H1 (cell line): ENCODE measurements at regions not wholly inside any gene's neighbourhood (a gene's known extent, or its start where the extent isn't known, plus 50 kb on each side); places are given as distances from the start of the nearest gene placed in this dataset.

Source experiments
- ASH2L ChIP-seq: fragments of 200-600, 300-600 bp; sonication (generic); IDR thresholded peaks from one replicate; pipeline ENCODE4 v1.7.1; 2017; ENCODE audit warnings: low read length
- ATF2 ChIP-seq: IDR thresholded peaks from 2 replicates; pipeline ENCODE4 v1.6.1; 2012; ENCODE audit warnings: low read length, inconsistent platforms
- CBX8 ChIP-seq: fragments of 300-800, 300-1000 bp; sonication (generic); IDR thresholded peaks from 2 replicates; pipeline ENCODE4 v1.7.1; 2016; ENCODE audit warnings: low read depth, low read length, borderline replicate concordance
- CHD2 ChIP-seq: IDR thresholded peaks from 2 replicates; pipeline ENCODE4 v1.6.1; 2012; ENCODE audit warnings: low read length, improper control_type of control experiment
- CTCF ChIP-seq, 3 experiments: IDR thresholded peaks; 1 replicate in 2 of 3; 2 replicates in 1 of 3; pipeline versions ENCODE4 v1.5.1 to v1.6.1; 2011; ENCODE audit warnings: low read length in 3 of 3, mild to moderate bottlenecking in 3 of 3, inconsistent platforms in 2 of 3, low read depth in 1 of 3, moderate library complexity in 1 of 3; ENCODE audit not compliant: insufficient read depth in 1 of 3; ENCODE audit errors: control extremely low read depth in 1 of 3
- EGR1 ChIP-seq: IDR thresholded peaks from 2 replicates; pipeline ENCODE4 v1.6.1; 2011; ENCODE audit warnings: low read depth, low read length, borderline replicate concordance
- GABPA ChIP-seq: IDR thresholded peaks from 2 replicates; pipeline ENCODE4 v1.6.1; 2011; ENCODE audit warnings: mild to moderate bottlenecking, low read length, moderate library complexity, borderline replicate concordance; ENCODE audit not compliant: insufficient read depth
- JUND ChIP-seq: IDR thresholded peaks from 2 replicates; pipeline ENCODE4 v1.6.1; 2011; ENCODE audit warnings: mild to moderate bottlenecking, improper control_type of control experiment, low read length
- MAX ChIP-seq: IDR thresholded peaks from 2 replicates; pipeline ENCODE4 v1.6.1; 2012; ENCODE audit warnings: inconsistent platforms
- RAD21 ChIP-seq, 2 experiments: IDR thresholded peaks in 1 of 2; conservative IDR thresholded peaks in 1 of 2; 2 replicates each; pipeline ENCODE4 v1.6.1; 2011; ENCODE audit warnings: low read depth in 2 of 2, low read length in 2 of 2, improper control_type of control experiment in 1 of 2, inconsistent platforms in 1 of 2, mild to moderate bottlenecking in 1 of 2, moderate library complexity in 1 of 2
- RNF2 ChIP-seq: fragments of 200-900, 300-1000 bp; sonication (generic); IDR thresholded peaks from 2 replicates; pipeline ENCODE4 v1.7.1; 2016; ENCODE audit warnings: borderline replicate concordance, low read depth, mild to moderate bottlenecking, antibody characterized with exemption, low read length; ENCODE audit not compliant: poor library complexity, severe bottlenecking; ENCODE audit errors: missing control alignments
- SUZ12 ChIP-seq: fragments of 200-600 bp; sonication (generic); IDR thresholded peaks from 2 replicates; pipeline ENCODE4 v1.6.1; 2012; ENCODE audit warnings: mild to moderate bottlenecking, inconsistent platforms, low read length, moderate library complexity, mixed read lengths
- USF2 ChIP-seq: IDR thresholded peaks from 2 replicates; pipeline ENCODE4 v1.6.1; 2011; ENCODE audit warnings: low read length, improper control_type of control experiment

GRCh38 chr7:49367072-49367471 is 406.4 kb upstream of the VWC2 start:
- TF ChIP-seq MAX (no peak), SUZ12 (no peak), JUND (no peak), USF2 (no peak), GABPA (no peak), CTCF (IDR thresholded peaks at IDR 0.05; ENCODE audit: control extremely low read depth in 1 of 3, insufficient read depth in 1 of 3, low read depth in 1 of 3, low read length in 3 of 3) (no peak), CBX8 (no peak), RAD21 (IDR thresholded peaks at IDR 0.05 in 1 of 2, conservative IDR thresholded peaks at IDR 0.05 in 1 of 2; ENCODE audit: low read depth in 2 of 2, low read length in 2 of 2) (no peak), CHD2 (no peak), RNF2 (no peak), EGR1 (no peak), ATF2 (no peak), ASH2L (no peak)
